VCaP (cell line): ENCODE measurements at regions not wholly inside any gene's neighbourhood (a gene's known extent, or its start where the extent isn't known, plus 50 kb on each side); places are given as distances from the start of the nearest gene placed in this dataset.
A peak's percentile ranks its signal among the peaks of the same experiment; 100 is the strongest.

Experiments used
- H3K27ac ChIP-seq: fragments of 450-650 bp; 2 replicates; pipeline ENCODE4 v1.5.1; 2017
- TF ChIP-seq, protein P1 (sequence below): fragments of 450-650 bp; conservative IDR thresholded peaks from 2 replicates; pipeline ENCODE4 v1.5.1; 2017; ENCODE audit warnings: mild to moderate bottlenecking, moderate library complexity

DNA sequence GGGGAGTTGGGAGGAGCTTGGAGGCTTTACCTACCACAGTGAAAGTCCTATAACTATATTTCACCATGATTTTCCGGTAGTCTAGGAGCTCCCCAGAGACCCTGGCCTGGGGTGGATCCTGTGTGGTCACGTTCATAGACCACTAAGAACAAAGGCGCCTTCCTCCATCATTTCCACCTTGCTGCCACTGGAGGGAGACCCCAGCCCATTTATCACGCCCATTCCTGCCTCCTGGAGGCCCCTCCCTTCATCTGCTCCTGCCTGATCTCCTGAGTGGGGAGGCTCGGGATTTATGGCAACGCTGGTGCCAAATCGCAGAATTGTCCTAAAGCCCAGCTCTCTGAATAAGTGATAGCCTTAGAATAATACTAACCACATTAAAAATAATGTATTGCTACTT, 507.6 kb upstream of the SPHKAP start:
- TF ChIP-seq, protein P1, sequence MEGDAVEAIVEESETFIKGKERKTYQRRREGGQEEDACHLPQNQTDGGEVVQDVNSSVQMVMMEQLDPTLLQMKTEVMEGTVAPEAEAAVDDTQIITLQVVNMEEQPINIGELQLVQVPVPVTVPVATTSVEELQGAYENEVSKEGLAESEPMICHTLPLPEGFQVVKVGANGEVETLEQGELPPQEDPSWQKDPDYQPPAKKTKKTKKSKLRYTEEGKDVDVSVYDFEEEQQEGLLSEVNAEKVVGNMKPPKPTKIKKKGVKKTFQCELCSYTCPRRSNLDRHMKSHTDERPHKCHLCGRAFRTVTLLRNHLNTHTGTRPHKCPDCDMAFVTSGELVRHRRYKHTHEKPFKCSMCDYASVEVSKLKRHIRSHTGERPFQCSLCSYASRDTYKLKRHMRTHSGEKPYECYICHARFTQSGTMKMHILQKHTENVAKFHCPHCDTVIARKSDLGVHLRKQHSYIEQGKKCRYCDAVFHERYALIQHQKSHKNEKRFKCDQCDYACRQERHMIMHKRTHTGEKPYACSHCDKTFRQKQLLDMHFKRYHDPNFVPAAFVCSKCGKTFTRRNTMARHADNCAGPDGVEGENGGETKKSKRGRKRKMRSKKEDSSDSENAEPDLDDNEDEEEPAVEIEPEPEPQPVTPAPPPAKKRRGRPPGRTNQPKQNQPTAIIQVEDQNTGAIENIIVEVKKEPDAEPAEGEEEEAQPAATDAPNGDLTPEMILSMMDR, result 0 out of 2 replicates have a peak, but pooled peaks have one; percentile 14
- no peak overlapping the region for H3K27ac ChIP-seq

DNA sequence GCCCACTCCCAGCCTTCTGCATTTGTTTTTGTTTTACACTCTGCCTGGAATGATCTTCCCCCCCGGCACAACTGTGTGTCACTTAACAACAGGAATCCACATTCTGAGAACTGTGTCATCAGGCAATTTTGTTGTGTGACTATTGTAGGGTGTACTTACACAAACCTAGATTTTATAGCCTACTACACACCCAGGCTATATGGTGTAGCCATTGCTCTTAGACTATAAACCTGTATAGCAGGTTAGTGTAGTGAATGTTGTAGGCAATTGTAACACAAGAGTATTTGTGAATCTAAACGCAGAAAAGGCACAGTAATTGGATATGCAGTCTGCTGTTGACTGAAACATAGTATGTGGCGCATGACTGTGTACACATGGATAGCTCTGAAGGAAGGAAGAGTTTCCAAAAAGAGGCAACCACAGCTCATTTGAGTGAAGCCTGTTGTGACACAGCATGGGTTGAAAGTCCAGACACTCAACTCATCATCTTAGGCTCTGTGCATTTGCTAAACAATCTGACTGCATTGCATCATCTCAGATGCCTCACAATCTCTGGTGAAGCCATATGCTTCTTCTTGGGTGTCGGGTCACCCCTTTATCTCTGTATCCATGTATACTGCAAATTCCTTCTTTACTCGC, 506.6 kb upstream of the SPHKAP start:
- no peak overlapping the region for H3K27ac ChIP-seq
- TF ChIP-seq, protein P1, result no peak

DNA sequence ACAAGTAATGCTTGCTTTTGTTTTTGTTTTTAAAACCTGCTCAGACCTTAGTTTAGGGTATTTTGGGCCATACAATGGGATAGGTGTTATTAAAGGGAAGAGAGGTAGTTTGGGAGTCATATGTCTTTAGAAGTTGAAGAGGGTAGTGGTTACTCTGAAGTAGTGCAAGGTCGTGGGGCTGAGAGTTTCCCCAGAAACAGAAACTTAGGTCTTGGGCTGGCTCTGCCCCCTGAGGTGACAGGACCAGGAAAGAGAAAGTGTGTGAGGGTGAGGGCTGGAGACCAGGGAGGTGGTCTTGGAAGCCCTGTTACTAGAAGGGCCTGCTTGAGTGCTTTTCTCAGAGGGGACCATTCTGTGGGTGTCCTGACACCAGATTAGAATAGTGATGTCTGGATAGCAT, 500.5 kb upstream of the SPHKAP start:
- TF ChIP-seq, protein P1, result no peak
- no peak overlapping the region for H3K27ac ChIP-seq

DNA sequence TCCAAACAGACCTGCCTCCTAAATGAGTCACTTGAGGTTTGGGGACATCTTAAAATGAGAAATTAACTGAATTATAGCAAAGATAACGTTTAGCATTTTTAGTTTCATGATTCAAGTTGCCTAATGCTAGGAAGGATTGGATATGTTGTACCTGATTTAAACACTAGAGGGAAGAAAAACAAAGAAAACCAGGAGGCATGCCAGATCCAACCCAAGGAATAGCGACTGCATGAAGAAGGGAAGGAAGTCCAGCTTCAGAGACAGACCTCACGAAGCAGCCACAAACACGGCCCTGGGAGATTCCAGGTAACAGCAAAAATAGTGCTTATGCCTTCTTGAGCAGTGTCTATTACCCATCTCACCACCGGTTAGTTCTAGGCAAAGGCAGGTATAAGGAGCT, 499.9 kb upstream of the SPHKAP start:
- TF ChIP-seq, protein P1, result peak; percentile 69
- H3K27ac ChIP-seq, result no peak overlapping the region

DNA sequence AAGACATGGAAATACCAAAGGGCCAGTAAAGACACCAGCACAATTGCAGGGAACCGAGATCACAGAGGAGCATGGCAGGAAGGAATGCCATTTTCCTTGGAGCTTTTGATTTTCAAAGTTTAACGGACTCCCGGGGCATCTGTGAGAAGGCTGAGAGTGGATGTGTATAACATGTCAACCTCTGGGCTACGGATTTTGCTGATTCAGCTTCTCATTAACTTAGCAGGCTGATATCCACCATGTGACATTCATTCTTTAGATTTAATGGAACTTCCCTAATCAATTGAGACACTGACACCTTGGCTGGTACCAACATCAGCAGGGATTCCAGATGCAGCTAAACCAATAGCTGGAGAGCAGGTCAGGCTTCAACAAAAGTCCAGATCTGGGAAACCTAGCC, 496.6 kb upstream of the SPHKAP start:
- no peak overlapping the region for H3K27ac ChIP-seq
- TF ChIP-seq, protein P1, result no peak

DNA sequence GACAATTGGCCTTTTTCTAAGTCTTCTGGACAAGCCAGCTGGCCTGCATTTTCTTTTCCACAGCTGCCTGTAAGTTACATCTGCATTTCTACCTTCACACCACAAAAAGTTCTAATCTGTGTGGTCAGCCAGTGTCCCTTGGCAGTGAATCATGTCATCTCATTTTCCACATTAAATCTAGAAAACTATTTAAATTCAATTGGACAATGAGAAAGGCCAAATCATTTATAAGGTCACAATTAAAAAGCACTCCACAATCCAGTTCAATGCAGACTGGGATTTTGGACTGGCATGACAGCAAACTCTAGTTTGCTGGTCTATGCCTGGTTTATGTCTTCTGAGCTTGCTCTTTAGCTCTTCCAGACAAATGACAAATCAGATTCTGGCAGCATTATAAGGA, 494.2 kb upstream of the SPHKAP start:
- H3K27ac ChIP-seq, result no peak overlapping the region
- TF ChIP-seq, protein P1, result no peak

DNA sequence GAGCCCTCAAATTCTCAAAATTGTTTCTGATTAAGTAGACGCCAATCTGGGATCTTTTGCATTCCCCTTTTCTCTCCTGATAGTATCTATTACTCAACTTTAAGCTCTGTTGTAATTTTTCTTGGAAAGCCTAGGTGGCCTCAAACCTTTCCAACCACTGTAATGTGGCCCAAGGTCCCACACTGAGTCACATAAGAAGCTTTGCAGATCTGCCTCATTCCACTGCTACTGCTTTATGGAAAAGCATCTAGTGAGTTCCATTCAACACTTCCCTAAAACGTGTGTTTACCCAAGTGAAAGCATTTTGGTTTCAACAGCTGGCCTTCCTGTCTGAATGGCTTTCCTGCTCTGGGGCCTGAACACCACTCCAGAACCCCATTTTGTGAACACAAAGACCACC, 493.6 kb upstream of the SPHKAP start:
- TF ChIP-seq, protein P1, result no peak

More for the DNA sequence above, 493.6 kb upstream of the SPHKAP start:
- no peak overlapping the region for H3K27ac ChIP-seq
